ENCODE measurements at regions not wholly inside any gene's neighbourhood (a gene's known extent, or its start where the extent isn't known, plus 50 kb on each side); places are given as distances from the start of the nearest gene placed in this dataset.

GRCh38 chr12:126636821-126637220, 1571.6 kb downstream of the AACS start (continued):
- TF ChIP-seq RFX5 (IDR thresholded peaks at IDR 0.05; ENCODE audit: borderline replicate concordance, low read depth, low read length) (no peak), NANOG (IDR thresholded peaks at IDR 0.05; ENCODE audit: insufficient read depth, low read depth, low read length, poor library complexity, severe bottlenecking) (no peak), BCL11A (IDR thresholded peaks at IDR 0.05; ENCODE audit: low read depth in 2 of 2, low read length in 2 of 2) (no peak), SUZ12 (IDR thresholded peaks at IDR 0.05; ENCODE audit: low read length) (no peak), ASH2L (IDR thresholded peaks at IDR 0.05; ENCODE audit: low read length) (no peak)
